ENCODE measurements at regions not wholly inside any gene's neighbourhood (a gene's known extent, or its start where the extent isn't known, plus 50 kb on each side); places are given as distances from the start of the nearest gene placed in this dataset.
A peak's percentile ranks its signal among the peaks of the same experiment; 100 is the strongest.

GRCh38 chr3:72021531-72021930 lies 236.6 kb upstream of the PROK2 start:
- H3K4me3 ChIP-seq (ENCODE audit: low read depth, low read length): no peak overlapping the region
- TF ChIP-seq MYC (IDR thresholded peaks at IDR 0.05; ENCODE audit: low read depth, low read length) (no peak), CTCF (IDR thresholded peaks at IDR 0.05; ENCODE audit: low read depth, low read length) (no peak), POLR2A (IDR thresholded peaks at IDR 0.05; ENCODE audit: extremely low read depth, insufficient read length) (no peak), MAX (IDR thresholded peaks at IDR 0.05; ENCODE audit: low read depth, low read length) (no peak)
- no peak for DNase-seq (ENCODE audit: low read depth)

DNA sequence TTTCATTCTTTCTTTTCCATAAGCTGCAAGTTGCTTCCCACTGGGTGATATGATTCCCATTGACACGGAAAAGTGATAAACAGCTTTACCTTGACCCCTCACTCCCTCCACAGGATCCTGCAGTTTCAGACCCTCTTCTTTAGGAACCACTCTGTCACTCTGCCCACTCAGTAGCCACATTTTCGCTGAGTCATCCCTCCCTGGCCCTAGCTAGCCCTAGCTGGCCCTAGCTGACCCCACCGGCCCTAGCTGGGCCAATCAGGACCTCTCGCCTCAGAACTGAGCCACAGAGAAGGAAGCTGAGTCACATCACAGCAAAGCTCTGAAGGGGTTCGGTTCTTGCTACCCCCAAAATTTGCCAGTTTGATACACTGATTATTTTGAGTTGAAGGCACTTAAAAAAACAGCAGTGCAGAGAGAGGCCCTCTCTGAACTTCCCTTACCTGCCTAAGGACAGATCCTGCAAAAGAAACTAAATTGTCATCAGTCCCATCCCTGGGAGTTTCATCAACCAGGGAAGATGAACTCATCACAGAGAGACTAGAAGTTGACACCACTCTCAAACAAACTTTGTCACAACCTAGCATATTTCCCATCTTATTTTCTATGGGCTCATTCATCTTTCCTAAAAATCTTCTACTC lies 233.5 kb upstream of the PROK2 start:
- TF ChIP-seq POLR2A (IDR thresholded peaks at IDR 0.05; ENCODE audit: extremely low read depth, insufficient read length) (no peak), MAX (IDR thresholded peaks at IDR 0.05; ENCODE audit: low read depth, low read length) (no peak), CTCF (IDR thresholded peaks at IDR 0.05; ENCODE audit: low read depth, low read length) (no peak), MYC (IDR thresholded peaks at IDR 0.05; ENCODE audit: low read depth, low read length) (no peak)
- H3K4me3 ChIP-seq (ENCODE audit: low read depth, low read length): no peak overlapping the region
- peak; percentile 53 for DNase-seq (ENCODE audit: low read depth)

DNA sequence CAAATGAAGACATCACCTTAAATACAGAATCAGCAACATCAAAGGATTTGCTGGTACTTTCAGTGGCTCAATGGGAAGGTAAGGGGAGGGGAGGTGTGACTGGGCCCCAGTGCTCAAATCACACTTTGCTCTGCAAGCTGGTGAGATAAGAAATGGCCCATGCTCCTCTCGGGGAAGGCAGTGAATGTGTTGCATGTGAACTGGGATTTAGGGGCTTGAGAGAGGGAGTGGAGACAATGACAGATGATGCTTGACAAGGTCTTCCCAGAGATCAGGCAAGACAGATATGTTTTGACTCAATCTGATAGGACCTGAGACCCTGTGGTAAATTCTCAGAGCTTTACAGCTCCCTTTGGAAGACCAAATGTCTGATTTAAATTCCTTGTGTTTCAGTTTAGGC lies 233.0 kb upstream of the PROK2 start:
- no peak for TF ChIP-seq MAX (IDR thresholded peaks at IDR 0.05; ENCODE audit: low read depth, low read length)
- TF ChIP-seq MYC (IDR thresholded peaks at IDR 0.05; ENCODE audit: low read depth, low read length): no peak
- TF ChIP-seq POLR2A (IDR thresholded peaks at IDR 0.05; ENCODE audit: extremely low read depth, insufficient read length): no peak
- no peak for TF ChIP-seq CTCF (IDR thresholded peaks at IDR 0.05; ENCODE audit: low read depth, low read length)
- no peak for DNase-seq (ENCODE audit: low read depth)
- no peak overlapping the region for H3K4me3 ChIP-seq (ENCODE audit: low read depth, low read length)

DNA sequence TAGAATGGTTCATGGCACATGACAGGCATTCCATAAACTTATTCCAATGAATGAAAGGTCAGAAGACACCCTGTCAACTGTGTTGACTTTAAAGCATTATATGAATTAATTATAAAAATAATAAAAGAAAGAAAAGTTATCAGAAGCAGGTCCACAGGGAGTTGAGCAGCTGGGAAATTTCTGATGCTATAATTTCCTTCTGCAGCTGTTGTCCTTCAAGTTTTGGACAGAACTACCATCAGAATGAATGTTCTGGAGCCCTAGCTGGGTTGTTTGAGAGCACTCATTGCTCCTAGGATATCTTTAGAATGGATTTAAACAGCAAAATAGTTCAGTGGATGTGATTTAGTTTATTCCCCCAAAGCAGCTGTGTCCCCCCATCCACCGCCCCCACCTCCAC lies 232.4 kb upstream of the PROK2 start:
- H3K4me3 ChIP-seq (ENCODE audit: low read depth, low read length): no peak overlapping the region
- TF ChIP-seq MYC (IDR thresholded peaks at IDR 0.05; ENCODE audit: low read depth, low read length) (no peak), POLR2A (IDR thresholded peaks at IDR 0.05; ENCODE audit: extremely low read depth, insufficient read length) (no peak), CTCF (IDR thresholded peaks at IDR 0.05; ENCODE audit: low read depth, low read length) (no peak), MAX (IDR thresholded peaks at IDR 0.05; ENCODE audit: low read depth, low read length) (no peak)
- no peak for DNase-seq (ENCODE audit: low read depth)

- no peak overlapping the region for H3K4me3 ChIP-seq (ENCODE audit: low read depth, low read length)
- DNase-seq (ENCODE audit: low read depth): peak; percentile 12
- no peak for TF ChIP-seq CTCF (IDR thresholded peaks at IDR 0.05; ENCODE audit: low read depth, low read length)
Measured at GRCh38 chr3:72015463-72015862, 230.5 kb upstream of the PROK2 start.

DNA sequence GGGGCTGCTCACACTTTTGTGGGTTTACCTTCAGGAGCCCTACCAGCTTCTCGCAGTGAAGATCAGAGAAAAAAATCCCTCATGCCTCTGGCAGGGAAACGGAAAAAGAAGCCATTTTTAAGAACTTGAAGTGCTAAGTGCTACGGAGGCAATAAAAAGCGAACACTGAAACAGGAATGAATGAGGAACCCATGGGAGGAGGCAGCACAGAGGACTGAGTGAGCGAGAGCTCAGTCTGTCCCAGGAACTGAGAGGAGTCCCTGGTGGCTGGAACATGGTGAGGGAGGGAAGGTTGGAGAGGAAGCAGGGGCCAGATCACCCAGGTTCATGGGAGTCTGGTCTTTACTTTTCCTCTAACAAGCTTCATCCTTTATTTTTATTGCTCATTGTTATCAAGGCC lies 228.1 kb upstream of the PROK2 start:
- H3K4me3 ChIP-seq (ENCODE audit: low read depth, low read length): no peak overlapping the region
- DNase-seq (ENCODE audit: low read depth): no peak
- TF ChIP-seq MAX (IDR thresholded peaks at IDR 0.05; ENCODE audit: low read depth, low read length) (no peak), MYC (IDR thresholded peaks at IDR 0.05; ENCODE audit: low read depth, low read length) (no peak), POLR2A (IDR thresholded peaks at IDR 0.05; ENCODE audit: extremely low read depth, insufficient read length) (no peak), CTCF (IDR thresholded peaks at IDR 0.05; ENCODE audit: low read depth, low read length) (no peak)
